Ovary (tissue), 3 donors: ENCODE measurements at regions not wholly inside any gene's neighbourhood (a gene's known extent, or its start where the extent isn't known, plus 50 kb on each side); places are given as distances from the start of the nearest gene placed in this dataset.

Experiments used
- CTCF ChIP-seq, 3 donors: fragments of 450-650 bp in 2 of 3; fragments of 200-600 bp in 1 of 3; IDR thresholded peaks; one replicate each; pipeline versions ENCODE4 v1.5.1 to v1.8.0; 2016 to 2022; ENCODE audit warnings: antibody characterized with exemption in 3 of 3, mild to moderate bottlenecking in 1 of 3
- EP300 ChIP-seq: sonication (generic); formaldehyde crosslinking; IDR thresholded peaks from one replicate; pipeline ENCODE4 v1.6.1; 2017; ENCODE audit warnings: antibody characterized with exemption
- donor health status: DM: no; HTN: no; CAD: no.

GRCh38 chr1:191348328-191348727 lies 809.9 kb upstream of the RGS18 start:
- TF ChIP-seq EP300 (no peak), CTCF (IDR thresholded peaks at IDR 0.05) (no peak)
